GM10266 (cell line): ENCODE measurements at regions not wholly inside any gene's neighbourhood (a gene's known extent, or its start where the extent isn't known, plus 50 kb on each side); places are given as distances from the start of the nearest gene placed in this dataset.

ENCODE experiments used
- DNase-seq: peaks from one replicate; pipeline ENCODE4 v3.0.0; 2012; ENCODE audit errors: extremely low spot score
- TF ChIP-seq, protein P1 (sequence below): IDR thresholded peaks from 2 replicates; pipeline ENCODE4 v1.5.1; 2012; ENCODE audit warnings: mild to moderate bottlenecking, low read depth; ENCODE audit not compliant: control insufficient read depth, insufficient read depth; ENCODE audit errors: missing control alignments

DNA sequence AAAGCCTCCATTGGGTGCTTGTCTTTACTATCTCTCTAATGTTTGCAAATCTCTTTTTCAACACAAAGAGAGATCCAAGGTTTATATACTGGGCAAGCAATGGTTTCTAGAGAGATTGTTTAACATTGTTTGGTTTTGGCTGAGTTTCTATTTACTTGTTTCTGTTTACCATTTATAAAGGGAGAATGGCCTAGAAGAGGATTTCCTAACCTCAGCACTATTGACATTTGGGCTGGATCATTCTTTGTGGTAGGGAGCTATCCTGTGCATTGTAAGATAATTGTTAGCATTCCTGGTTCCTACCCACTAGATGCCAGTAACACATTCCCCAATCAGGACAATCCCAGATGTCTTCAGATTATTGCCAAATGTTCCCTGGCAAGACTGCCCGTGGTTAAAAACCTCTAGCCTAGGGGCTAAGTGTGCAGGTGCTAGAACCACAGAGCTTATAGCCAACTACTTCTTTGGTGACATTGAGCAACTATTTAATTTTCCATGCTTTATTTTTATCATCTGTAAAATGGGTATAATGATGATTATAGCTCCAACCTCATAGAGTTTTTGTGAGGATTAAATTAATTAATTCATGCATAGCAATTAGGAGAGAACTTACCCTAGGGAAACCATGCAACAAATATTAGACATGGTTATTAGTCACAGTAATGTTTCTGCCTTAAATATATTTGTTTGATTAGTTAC lies 413.9 kb upstream of the MAF start:
- no peak for DNase-seq
- TF ChIP-seq, protein P1, sequence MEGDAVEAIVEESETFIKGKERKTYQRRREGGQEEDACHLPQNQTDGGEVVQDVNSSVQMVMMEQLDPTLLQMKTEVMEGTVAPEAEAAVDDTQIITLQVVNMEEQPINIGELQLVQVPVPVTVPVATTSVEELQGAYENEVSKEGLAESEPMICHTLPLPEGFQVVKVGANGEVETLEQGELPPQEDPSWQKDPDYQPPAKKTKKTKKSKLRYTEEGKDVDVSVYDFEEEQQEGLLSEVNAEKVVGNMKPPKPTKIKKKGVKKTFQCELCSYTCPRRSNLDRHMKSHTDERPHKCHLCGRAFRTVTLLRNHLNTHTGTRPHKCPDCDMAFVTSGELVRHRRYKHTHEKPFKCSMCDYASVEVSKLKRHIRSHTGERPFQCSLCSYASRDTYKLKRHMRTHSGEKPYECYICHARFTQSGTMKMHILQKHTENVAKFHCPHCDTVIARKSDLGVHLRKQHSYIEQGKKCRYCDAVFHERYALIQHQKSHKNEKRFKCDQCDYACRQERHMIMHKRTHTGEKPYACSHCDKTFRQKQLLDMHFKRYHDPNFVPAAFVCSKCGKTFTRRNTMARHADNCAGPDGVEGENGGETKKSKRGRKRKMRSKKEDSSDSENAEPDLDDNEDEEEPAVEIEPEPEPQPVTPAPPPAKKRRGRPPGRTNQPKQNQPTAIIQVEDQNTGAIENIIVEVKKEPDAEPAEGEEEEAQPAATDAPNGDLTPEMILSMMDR, result no peak

DNA sequence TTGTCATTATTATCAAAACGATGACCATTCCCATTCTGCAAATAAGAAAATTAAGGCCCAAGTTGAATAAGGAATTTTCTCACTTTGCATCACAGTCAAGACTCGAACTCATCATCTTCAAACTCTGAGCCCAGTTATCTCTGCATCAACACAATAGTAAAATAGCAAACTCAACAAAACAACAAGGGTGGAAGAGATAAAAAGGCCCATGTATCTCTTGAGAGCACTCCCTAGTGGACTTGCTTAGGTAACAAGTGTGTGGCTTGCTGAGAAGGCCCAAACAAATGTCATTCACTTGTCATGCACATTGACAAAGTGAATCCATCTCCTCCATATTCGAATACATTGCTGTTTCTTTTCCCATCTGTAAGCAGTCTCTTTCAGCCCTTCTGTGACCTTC lies 412.0 kb upstream of the MAF start:
- DNase-seq, result no peak
- TF ChIP-seq, protein P1, result no peak

DNA sequence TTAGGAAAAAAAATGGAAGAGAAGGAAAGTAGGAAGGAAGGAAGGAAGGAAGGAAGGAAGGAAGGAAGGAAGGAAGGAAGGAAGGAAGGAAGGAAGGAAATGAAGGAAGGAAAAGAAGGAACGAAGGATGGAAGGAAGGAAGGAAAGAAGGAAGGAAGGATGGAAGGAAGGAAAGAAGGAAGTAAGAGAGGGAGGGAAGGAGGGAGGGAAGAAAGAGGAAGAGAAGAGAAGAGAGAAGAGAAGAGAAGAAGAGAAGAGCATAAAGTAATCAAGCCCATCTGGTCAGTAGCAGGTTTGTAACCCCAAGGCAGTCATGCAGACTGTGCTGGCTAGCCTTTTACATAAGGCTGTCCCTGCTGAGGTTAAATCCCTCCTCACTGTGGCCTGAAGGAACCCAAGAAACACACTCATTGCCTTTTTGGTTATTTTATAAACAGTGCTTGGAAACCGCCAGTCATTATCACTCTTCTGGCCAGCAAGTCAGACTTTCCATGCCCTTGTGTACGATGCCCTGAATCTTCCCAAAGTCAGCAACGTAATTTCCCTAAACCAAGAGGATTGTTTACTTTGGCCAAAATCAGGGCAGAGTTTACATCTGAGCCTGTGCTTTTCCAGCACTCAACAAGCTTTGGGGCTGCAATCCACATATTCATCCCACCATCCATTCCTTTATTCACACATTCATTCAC lies 409.6 kb upstream of the MAF start:
- TF ChIP-seq, protein P1, result no peak

DNA sequence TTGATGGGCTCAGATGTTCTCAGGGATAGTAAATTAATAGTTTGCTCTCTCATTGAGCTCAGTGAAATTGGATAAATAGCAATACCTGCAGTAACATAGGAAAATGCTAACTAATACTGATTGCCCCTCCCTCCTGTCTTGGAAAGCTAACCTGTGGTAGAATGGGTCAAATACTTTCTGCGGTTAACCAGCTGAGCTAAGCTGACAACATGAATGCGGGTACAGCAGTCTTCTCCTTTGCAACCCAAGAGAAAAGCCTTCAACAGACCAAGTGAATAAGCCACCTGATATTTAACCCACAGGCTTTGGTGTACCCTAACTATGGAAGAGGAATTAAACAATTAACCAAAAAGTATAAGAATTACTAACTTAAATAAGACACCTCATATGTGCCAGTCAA lies 408.3 kb upstream of the MAF start:
- TF ChIP-seq, protein P1, result no peak
- no peak for DNase-seq

More for the DNA sequence above, 409.6 kb upstream of the MAF start:
- DNase-seq, result no peak

DNA sequence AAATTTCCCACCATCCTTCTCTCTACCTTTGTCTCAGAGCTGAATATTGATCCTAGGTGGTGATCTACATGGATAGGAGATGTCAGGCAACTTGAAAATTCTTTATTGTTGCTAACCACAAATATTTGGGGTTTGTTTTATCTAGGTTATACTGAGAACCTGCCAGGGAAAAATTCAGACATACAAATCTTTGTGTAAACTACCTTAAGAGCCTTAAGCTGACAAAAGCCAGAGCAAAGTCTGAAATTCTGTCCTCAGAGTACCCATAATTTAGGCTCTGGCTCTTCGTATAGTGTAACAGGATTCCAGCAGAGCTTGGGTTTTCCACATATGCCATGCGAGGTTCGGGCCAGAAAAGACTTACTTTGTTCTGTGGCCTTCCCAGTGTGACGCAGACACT lies 406.7 kb upstream of the MAF start:
- TF ChIP-seq, protein P1, result no peak
- no peak for DNase-seq

DNA sequence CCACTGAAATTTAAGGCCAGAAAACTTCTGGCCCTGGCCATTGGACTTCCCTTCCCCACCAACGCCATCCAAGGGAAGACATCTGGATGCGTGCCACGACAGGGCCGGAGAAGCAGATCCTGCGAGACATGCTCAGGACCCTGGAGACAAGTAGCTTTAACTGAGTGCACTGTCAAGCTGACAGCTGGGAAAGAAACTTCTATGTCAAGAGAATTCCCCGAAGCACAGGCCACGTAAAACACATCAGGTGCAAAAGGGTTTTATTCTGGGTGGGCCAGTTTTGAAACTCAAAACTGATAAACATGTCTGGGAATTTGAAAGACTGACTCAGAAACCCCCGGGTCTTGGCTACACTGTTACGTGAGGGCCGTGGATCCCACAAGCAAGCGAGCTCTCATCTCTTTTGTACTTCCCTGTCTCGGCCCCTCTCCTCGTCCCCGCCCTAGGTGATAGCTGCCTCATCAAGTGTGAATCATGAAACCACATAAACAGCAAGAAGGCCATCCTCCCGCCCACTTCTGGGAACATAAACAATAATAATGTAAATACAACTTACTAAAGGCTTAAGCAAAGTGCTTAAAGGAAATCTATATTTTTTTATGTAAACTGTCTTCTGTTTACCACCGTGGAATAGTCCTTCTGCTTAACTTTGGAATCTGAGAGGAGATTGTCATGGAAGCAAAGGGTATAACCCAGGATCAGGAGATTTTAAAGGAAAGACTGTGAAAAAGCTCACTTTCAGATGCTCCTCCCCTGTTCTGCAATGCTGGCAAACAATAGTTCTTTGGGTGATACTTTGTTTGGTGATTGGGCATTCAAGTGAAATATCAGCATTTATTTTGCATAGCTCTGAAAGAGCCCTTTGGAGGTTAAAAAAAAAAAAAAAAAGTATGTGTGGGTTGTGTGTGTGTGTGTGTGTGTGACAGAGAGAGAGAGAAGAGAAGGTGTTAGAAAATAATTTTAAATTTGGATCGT lies 406.0 kb upstream of the MAF start:
- DNase-seq, result no peak
- TF ChIP-seq, protein P1, result no peak

DNA sequence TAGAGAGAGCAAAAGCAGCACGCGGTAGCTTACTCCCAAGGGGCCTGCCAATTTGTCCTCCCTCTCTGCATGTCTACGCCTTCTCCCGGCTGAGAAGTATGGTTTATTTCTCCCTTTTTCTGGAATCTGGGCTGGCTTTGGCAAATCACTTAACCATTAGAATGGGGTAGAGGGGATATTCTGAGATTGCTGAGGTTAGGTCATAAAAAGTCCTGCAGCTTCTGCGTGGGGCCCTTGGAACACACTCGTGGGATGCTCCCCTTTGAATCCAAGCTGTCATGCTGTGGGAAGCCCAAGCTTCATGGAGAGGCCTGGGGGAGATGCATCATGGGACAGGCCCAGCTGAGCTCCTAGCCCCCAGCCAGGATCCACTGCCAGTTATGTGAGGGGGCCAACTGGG lies 403.6 kb upstream of the MAF start:
- no peak for DNase-seq
- TF ChIP-seq, protein P1, result no peak
